IMR-90 (cell line): ENCODE measurements at regions not wholly inside any gene's neighbourhood (a gene's known extent, or its start where the extent isn't known, plus 50 kb on each side); places are given as distances from the start of the nearest gene placed in this dataset.

Source experiments
- ATAC-seq: fragments of 200-7000 bp; cut with Tn5 transposase; 2 replicates; pipeline ENCODE4 v1.9.1; 2020; ENCODE audit warnings: low read depth, mild to moderate bottlenecking, moderate library complexity
- BruUV-seq: library from RNA; stranded (reverse); fragments of 400-500 nt; replicated peaks from 2 replicates; lab custom pipeline; 2021; lab: Mats Ljungman, UMichigan
- CTCF ChIA-PET: fragments of 300-600 bp; formaldehyde crosslinking; extraction: SDS; loops from one replicate; lab custom pipeline; 2021; ENCODE audit warnings: antibody characterized with exemption; lab: Yijun Ruan, JAX
- POLR2A ChIA-PET: fragments of 300-600 bp; sonication (Branson Sonifier 250); formaldehyde crosslinking; loops from one replicate; lab custom pipeline; 2022; ENCODE audit warnings: antibody characterized with exemption; ENCODE audit not compliant: unreplicated experiment; lab: Charles Lee
- DNase-seq: peaks from one replicate; pipeline ENCODE4 v3.0.0; 2013
- H2AFZ ChIP-seq: replicated peaks from 2 replicates; pipeline ENCODE3; 2013; ENCODE audit warnings: low read length, mild to moderate bottlenecking; ENCODE audit not compliant: poor library complexity
- H2AK5ac ChIP-seq: 2 replicates; pipeline ENCODE4 v1.6.1; 2013; ENCODE audit warnings: low read depth, low read length, inconsistent platforms
- H2AK9ac ChIP-seq: replicated peaks from 2 replicates; pipeline ENCODE3; 2013; ENCODE audit warnings: mild to moderate bottlenecking, low read depth, low read length, moderate library complexity; ENCODE audit not compliant: poor library complexity
- H2BK120ac ChIP-seq: 2 replicates; pipeline ENCODE4 v1.6.1; 2013; ENCODE audit warnings: low read depth, low read length, inconsistent platforms
- H2BK15ac ChIP-seq: 3 replicates; pipeline ENCODE4 v1.6.1; 2013; ENCODE audit warnings: low read depth, low read length, inconsistent platforms
- H2BK20ac ChIP-seq: 2 replicates; pipeline ENCODE4 v1.6.1; 2013; ENCODE audit warnings: low read depth, mild to moderate bottlenecking, inconsistent platforms, low read length, moderate library complexity
- H2BK5ac ChIP-seq: 2 replicates; pipeline ENCODE4 v1.6.1; 2013; ENCODE audit warnings: mild to moderate bottlenecking, low read depth, low read length, inconsistent platforms; ENCODE audit not compliant: poor library complexity, severe bottlenecking
- H3K14ac ChIP-seq: replicated peaks from 2 replicates; pipeline ENCODE4 v1.6.1; 2013; ENCODE audit warnings: low read depth, low read length, inconsistent platforms
- H3K18ac ChIP-seq: 2 replicates; pipeline ENCODE4 v1.6.1; 2013; ENCODE audit warnings: low read depth, low read length, control low read depth
- H3K23ac ChIP-seq: 2 replicates; pipeline ENCODE4 v1.6.1; 2013; ENCODE audit warnings: low read depth, low read length, inconsistent platforms
- H3K27ac ChIP-seq: 2 replicates; pipeline ENCODE4 v1.5.1; 2013; ENCODE audit warnings: mild to moderate bottlenecking, control low read depth, low read length; ENCODE audit not compliant: insufficient read depth
- H3K27me3 ChIP-seq: 2 replicates; pipeline ENCODE4 v1.6.1; 2013; ENCODE audit warnings: low read length; ENCODE audit not compliant: control insufficient read depth, insufficient read depth
- H3K36me3 ChIP-seq: 2 replicates; pipeline ENCODE4 v1.6.1; 2013; ENCODE audit warnings: low read length, mixed read lengths; ENCODE audit not compliant: control insufficient read depth, insufficient read depth
- H3K4ac ChIP-seq: 2 replicates; pipeline ENCODE4 v1.6.1; 2013; ENCODE audit warnings: low read depth, low read length, inconsistent platforms
- H3K4me1 ChIP-seq: 2 replicates; pipeline ENCODE4 v1.6.1; 2013; ENCODE audit warnings: low read length, mixed read lengths; ENCODE audit not compliant: control insufficient read depth, insufficient read depth
- H3K4me2 ChIP-seq: 2 replicates; pipeline ENCODE4 v1.6.1; 2013; ENCODE audit warnings: low read depth, mild to moderate bottlenecking, control low read depth, low read length, moderate library complexity
- H3K4me3 ChIP-seq: 2 replicates; pipeline ENCODE4 v1.5.1; 2013; ENCODE audit warnings: low read depth, mild to moderate bottlenecking, control low read depth, low read length, moderate library complexity; ENCODE audit not compliant: insufficient read depth
- H3K56ac ChIP-seq: 2 replicates; pipeline ENCODE4 v1.6.1; 2013; ENCODE audit warnings: low read length, inconsistent platforms; ENCODE audit not compliant: insufficient read depth; ENCODE audit errors: extremely low read depth
- H3K79me1 ChIP-seq, 2 experiments: 2 replicates each; pipeline ENCODE4 v1.6.1; 2013; ENCODE audit warnings: low read length in 2 of 2, inconsistent platforms in 1 of 2, low read depth in 1 of 2
- H3K9ac ChIP-seq: 2 replicates; pipeline ENCODE4 v1.6.1; 2013; ENCODE audit warnings: low read depth, low read length, control low read depth
- H3K9me1 ChIP-seq: 2 replicates; pipeline ENCODE4 v1.6.1; 2013; ENCODE audit warnings: low read length, inconsistent platforms; ENCODE audit not compliant: insufficient read depth
- H3K9me3 ChIP-seq: 2 replicates; pipeline ENCODE4 v1.6.1; 2013; ENCODE audit warnings: low read length; ENCODE audit not compliant: control insufficient read depth, insufficient read depth
- H4K20me1 ChIP-seq: 2 replicates; pipeline ENCODE4 v1.6.1; 2013; ENCODE audit warnings: low read length, inconsistent platforms; ENCODE audit not compliant: insufficient read depth
- H4K5ac ChIP-seq: 2 replicates; pipeline ENCODE4 v1.6.1; 2013; ENCODE audit warnings: mild to moderate bottlenecking, low read depth, low read length, control low read depth
- H4K8ac ChIP-seq, 2 experiments: 2 replicates each; pipeline ENCODE4 v1.6.1; 2013; ENCODE audit warnings: low read depth in 2 of 2, low read length in 2 of 2, control low read depth in 1 of 2, inconsistent platforms in 1 of 2
- H4K91ac ChIP-seq: 2 replicates; pipeline ENCODE4 v1.6.1; 2013; ENCODE audit warnings: low read depth, low read length, inconsistent platforms; ENCODE audit not compliant: insufficient read depth
- BHLHE40 ChIP-seq: fragments of 150-350 bp; IDR thresholded peaks from 2 replicates; pipeline ENCODE4 v1.6.1; 2016; ENCODE audit warnings: mild to moderate bottlenecking, low read depth, low read length
- CHD1 ChIP-seq: IDR thresholded peaks from 2 replicates; pipeline ENCODE4 v1.6.1; 2012; ENCODE audit warnings: low read depth, low read length, improper control_type of control experiment
- FOS ChIP-seq: fragments of 150-350 bp; IDR thresholded peaks from 2 replicates; pipeline ENCODE4 v1.6.1; 2016; ENCODE audit warnings: low read depth, low read length
- MAFK ChIP-seq: IDR thresholded peaks from 2 replicates; pipeline ENCODE4 v1.6.1; 2012; ENCODE audit warnings: low read depth, low read length, improper control_type of control experiment
- MAZ ChIP-seq: IDR thresholded peaks from 2 replicates; pipeline ENCODE4 v1.6.1; 2012; ENCODE audit warnings: low read depth, mild to moderate bottlenecking, low read length, improper control_type of control experiment, moderate library complexity, borderline replicate concordance
- MXI1 ChIP-seq: IDR thresholded peaks from 2 replicates; pipeline ENCODE4 v1.6.1; 2012; ENCODE audit warnings: low read depth, mild to moderate bottlenecking, low read length, moderate library complexity, borderline replicate concordance
- NFE2L2 ChIP-seq: fragments of 150-350 bp; IDR thresholded peaks from 2 replicates; pipeline ENCODE4 v1.6.1; 2016; ENCODE audit warnings: low read depth, mild to moderate bottlenecking, low read length
- POLR2A ChIP-seq: IDR thresholded peaks from 2 replicates; pipeline ENCODE4 v1.6.1; 2012; ENCODE audit warnings: mild to moderate bottlenecking, low read depth, low read length
- RAD21 ChIP-seq: IDR thresholded peaks from 2 replicates; pipeline ENCODE4 v1.6.1; 2012; ENCODE audit warnings: low read length, improper control_type of control experiment
- RCOR1 ChIP-seq: IDR thresholded peaks from 2 replicates; pipeline ENCODE4 v1.6.1; 2012; ENCODE audit warnings: mild to moderate bottlenecking, low read length, improper control_type of control experiment; ENCODE audit not compliant: insufficient replicate concordance
- RFX5 ChIP-seq: IDR thresholded peaks from 2 replicates; pipeline ENCODE4 v1.8.0; 2012; ENCODE audit warnings: low read depth, mild to moderate bottlenecking, low read length, moderate library complexity
- SMC3 ChIP-seq: fragments of 150-350 bp; IDR thresholded peaks from 2 replicates; pipeline ENCODE4 v1.6.1; 2016; ENCODE audit warnings: low read depth, mild to moderate bottlenecking, antibody characterized with exemption, low read length, moderate library complexity
- WGBS, 2 experiments: methylation state at CpG; one replicate each; pipeline versions ENCODE4 v1.1.5 to v1.1.7; 2013; ENCODE audit warnings: missing lambda C conversion rate in 2 of 2; ENCODE audit not compliant: insufficient read length in 1 of 2; ENCODE audit errors: extremely low coverage in 2 of 2; 5-methylcytosine and 5-hydroxymethylcytosine counted together
- dilution Hi-C: fragments of 300-500 bp; cut with HindIII; formaldehyde crosslinking; loops from one replicate; pipeline ENCODE4 v1.14.3; 2018; ENCODE audit warnings: low sequenced_read_pairs; ENCODE audit not compliant: unreplicated experiment
- in situ Hi-C: fragments of 300-500 bp; cut with MboI; formaldehyde crosslinking; loops from 3 replicates; pipeline ENCODE4 v1.14.3; 2019; ENCODE audit warnings: low sequenced_read_pairs, inconsistent platforms, mixed read lengths
- intact Hi-C: fragments of 100-400 bp; cut with micrococcal nuclease; formaldehyde crosslinking; loops from 2 replicates; pipeline ENCODE4 v1.10.0; 2022
- TF ChIP-seq, protein P1 (sequence below): fragments of 150-350 bp; IDR thresholded peaks from 2 replicates; pipeline ENCODE4 v1.6.1; 2016; ENCODE audit warnings: low read depth, mild to moderate bottlenecking, low read length, moderate library complexity, borderline replicate concordance
- TF ChIP-seq, protein P2 (sequence below): conservative IDR thresholded peaks from 2 replicates; pipeline ENCODE4 v1.5.1; 2012; ENCODE audit warnings: mild to moderate bottlenecking, low read depth, low read length, improper control_type of control experiment
- TF ChIP-seq, protein P3 (sequence below): fragments of 150-350 bp; IDR thresholded peaks from 2 replicates; pipeline ENCODE4 v1.6.1; 2017; ENCODE audit warnings: mild to moderate bottlenecking, antibody characterized with exemption, low read length, low read depth

GRCh38 chrX:137998619-137999018 lies 432.7 kb downstream of the ZIC3 start:
- Histone ChIP-seq H2AK5ac (no peak overlapping the region), H3K4ac (no peak overlapping the region), H4K8ac (no peak overlapping the region), H4K5ac (no peak overlapping the region), H3K18ac (no peak overlapping the region), H2BK120ac (no peak overlapping the region), H2BK15ac (no peak overlapping the region), H3K27me3 (no peaks in the 10 kb centered on the region; the same call in 1 of the 2 replicates), H2AFZ (no peak overlapping the region), H3K79me1 (no peaks in the 10 kb centered on the region), H4K20me1 (no peaks in the 10 kb centered on the region), H3K56ac (no peak overlapping the region), H2AK9ac (no peak overlapping the region), H3K9me3 (peaks cover 4% of the 10 kb centered on the region; the same call in 1 of the 2 replicates), H3K9ac (no peak overlapping the region), H3K4me1 (no peaks in the 10 kb centered on the region), H3K36me3 (no peaks in the 10 kb centered on the region), H3K14ac (no peak overlapping the region), H2BK20ac (no peak overlapping the region), H3K4me3 (no peak overlapping the region), H2BK5ac (no peak overlapping the region), H4K91ac (no peak overlapping the region), H3K9me1 (no peaks in the 10 kb centered on the region), H3K4me2 (no peak overlapping the region), H3K27ac (no peak overlapping the region), H3K23ac (no peak overlapping the region)
- BruUV-seq, result no TSS peak
- ChIA-PET CTCF (no interaction called here), POLR2A (no interaction called here)
- WGBS, 2 experiments, result no CpG with 5 or more reads among the region's 1 CpG
- DNase-seq (no peak), ATAC-seq (no peak)
- intact Hi-C loops, result no loop called here
- in situ Hi-C loops, result no loop called here
- dilution Hi-C loops, result no loop called here
- no peak for TF ChIP-seq RAD21
- no peak for TF ChIP-seq CHD1
- TF ChIP-seq MAFK, result no peak
- no peak for TF ChIP-seq RFX5
- TF ChIP-seq, protein P1, sequence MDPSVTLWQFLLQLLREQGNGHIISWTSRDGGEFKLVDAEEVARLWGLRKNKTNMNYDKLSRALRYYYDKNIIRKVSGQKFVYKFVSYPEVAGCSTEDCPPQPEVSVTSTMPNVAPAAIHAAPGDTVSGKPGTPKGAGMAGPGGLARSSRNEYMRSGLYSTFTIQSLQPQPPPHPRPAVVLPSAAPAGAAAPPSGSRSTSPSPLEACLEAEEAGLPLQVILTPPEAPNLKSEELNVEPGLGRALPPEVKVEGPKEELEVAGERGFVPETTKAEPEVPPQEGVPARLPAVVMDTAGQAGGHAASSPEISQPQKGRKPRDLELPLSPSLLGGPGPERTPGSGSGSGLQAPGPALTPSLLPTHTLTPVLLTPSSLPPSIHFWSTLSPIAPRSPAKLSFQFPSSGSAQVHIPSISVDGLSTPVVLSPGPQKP, result no peak
- TF ChIP-seq FOS, result no peak
- no peak for TF ChIP-seq NFE2L2
- no peak for TF ChIP-seq POLR2A
- no peak for TF ChIP-seq SMC3
- no peak for TF ChIP-seq BHLHE40
- TF ChIP-seq RCOR1, result no peak
- TF ChIP-seq, protein P2, sequence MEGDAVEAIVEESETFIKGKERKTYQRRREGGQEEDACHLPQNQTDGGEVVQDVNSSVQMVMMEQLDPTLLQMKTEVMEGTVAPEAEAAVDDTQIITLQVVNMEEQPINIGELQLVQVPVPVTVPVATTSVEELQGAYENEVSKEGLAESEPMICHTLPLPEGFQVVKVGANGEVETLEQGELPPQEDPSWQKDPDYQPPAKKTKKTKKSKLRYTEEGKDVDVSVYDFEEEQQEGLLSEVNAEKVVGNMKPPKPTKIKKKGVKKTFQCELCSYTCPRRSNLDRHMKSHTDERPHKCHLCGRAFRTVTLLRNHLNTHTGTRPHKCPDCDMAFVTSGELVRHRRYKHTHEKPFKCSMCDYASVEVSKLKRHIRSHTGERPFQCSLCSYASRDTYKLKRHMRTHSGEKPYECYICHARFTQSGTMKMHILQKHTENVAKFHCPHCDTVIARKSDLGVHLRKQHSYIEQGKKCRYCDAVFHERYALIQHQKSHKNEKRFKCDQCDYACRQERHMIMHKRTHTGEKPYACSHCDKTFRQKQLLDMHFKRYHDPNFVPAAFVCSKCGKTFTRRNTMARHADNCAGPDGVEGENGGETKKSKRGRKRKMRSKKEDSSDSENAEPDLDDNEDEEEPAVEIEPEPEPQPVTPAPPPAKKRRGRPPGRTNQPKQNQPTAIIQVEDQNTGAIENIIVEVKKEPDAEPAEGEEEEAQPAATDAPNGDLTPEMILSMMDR, result no peak
- TF ChIP-seq MXI1, result no peak
- TF ChIP-seq, protein P3, sequence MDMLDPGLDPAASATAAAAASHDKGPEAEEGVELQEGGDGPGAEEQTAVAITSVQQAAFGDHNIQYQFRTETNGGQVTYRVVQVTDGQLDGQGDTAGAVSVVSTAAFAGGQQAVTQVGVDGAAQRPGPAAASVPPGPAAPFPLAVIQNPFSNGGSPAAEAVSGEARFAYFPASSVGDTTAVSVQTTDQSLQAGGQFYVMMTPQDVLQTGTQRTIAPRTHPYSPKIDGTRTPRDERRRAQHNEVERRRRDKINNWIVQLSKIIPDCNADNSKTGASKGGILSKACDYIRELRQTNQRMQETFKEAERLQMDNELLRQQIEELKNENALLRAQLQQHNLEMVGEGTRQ, result no peak
- TF ChIP-seq MAZ, result no peak
